HEK293T (cell line): ENCODE measurements at regions not wholly inside any gene's neighbourhood (a gene's known extent, or its start where the extent isn't known, plus 50 kb on each side); places are given as distances from the start of the nearest gene placed in this dataset.

Source experiments
- CTCF ChIA-PET: fragments of 350-600 bp; formaldehyde crosslinking; extraction: SDS; loops from one replicate; lab custom pipeline; 2021; ENCODE audit warnings: antibody characterized with exemption, inconsistent platforms; lab: Yijun Ruan, JAX
- POLR2A ChIA-PET: fragments of 350-600 bp; formaldehyde crosslinking; extraction: SDS; loops from one replicate; lab custom pipeline; 2020; ENCODE audit warnings: antibody characterized with exemption, inconsistent platforms; lab: Yijun Ruan, JAX
- DNase-seq: peaks from one replicate; pipeline ENCODE4 v3.0.0; 2012; ENCODE audit warnings: mixed read lengths; ENCODE audit errors: extremely low spot score
- ARNT ChIP-seq: fragments of 450-650 bp; IDR thresholded peaks from 2 replicates; pipeline ENCODE4 v1.6.1; 2017; ENCODE audit warnings: mild to moderate bottlenecking
- BHLHE40 ChIP-seq: fragments of 450-650 bp; IDR thresholded peaks from 2 replicates; pipeline ENCODE4 v1.6.1; 2016; ENCODE audit warnings: mild to moderate bottlenecking, moderate library complexity, borderline replicate concordance
- CTBP1 ChIP-seq: fragments of 450-650 bp; IDR thresholded peaks from 2 replicates; pipeline ENCODE4 v1.6.1; 2016; ENCODE audit warnings: borderline replicate concordance
- ELF4 ChIP-seq: fragments of 450-650 bp; IDR thresholded peaks from 2 replicates; pipeline ENCODE4 v1.6.1; 2017; ENCODE audit warnings: antibody characterized with exemption
- FOXA1 ChIP-seq: fragments of 450-650 bp; IDR thresholded peaks from 2 replicates; pipeline ENCODE4 v1.6.1; 2016; ENCODE audit warnings: mild to moderate bottlenecking
- FOXK2 ChIP-seq: fragments of 450-650 bp; IDR thresholded peaks from 2 replicates; pipeline ENCODE4 v1.6.1; 2016; ENCODE audit warnings: mild to moderate bottlenecking
- FOXM1 ChIP-seq: fragments of 450-650 bp; IDR thresholded peaks from 2 replicates; pipeline ENCODE4 v1.6.1; 2017; ENCODE audit warnings: mild to moderate bottlenecking, borderline replicate concordance
- HDGF ChIP-seq: fragments of 450-650 bp; IDR thresholded peaks from 2 replicates; pipeline ENCODE4 v1.6.1; 2017; ENCODE audit warnings: antibody characterized with exemption, borderline replicate concordance
- L3MBTL2 ChIP-seq: fragments of 450-650 bp; conservative IDR thresholded peaks from 2 replicates; pipeline ENCODE4 v1.6.1; 2016; ENCODE audit warnings: mild to moderate bottlenecking
- LEF1 ChIP-seq: fragments of 450-650 bp; IDR thresholded peaks from 2 replicates; pipeline ENCODE4 v1.6.1; 2017; ENCODE audit warnings: mild to moderate bottlenecking, borderline replicate concordance
- NFRKB ChIP-seq: fragments of 450-650 bp; IDR thresholded peaks from 2 replicates; pipeline ENCODE4 v1.6.1; 2016; ENCODE audit warnings: mild to moderate bottlenecking, moderate library complexity
- SP1 ChIP-seq: fragments of 450-650 bp; IDR thresholded peaks from 2 replicates; pipeline ENCODE4 v1.6.1; 2017
- SUZ12 ChIP-seq: fragments of 450-650 bp; IDR thresholded peaks from 2 replicates; pipeline ENCODE4 v1.6.1; 2016; ENCODE audit warnings: mild to moderate bottlenecking
- TARDBP ChIP-seq: fragments of 450-650 bp; IDR thresholded peaks from 2 replicates; pipeline ENCODE4 v1.6.1; 2016
- ZNF384 ChIP-seq: fragments of 450-650 bp; IDR thresholded peaks from 2 replicates; pipeline ENCODE4 v1.6.1; 2016
- TF ChIP-seq, protein P1 (sequence below): fragments of 450-650 bp; IDR thresholded peaks from 2 replicates; pipeline ENCODE4 v1.6.1; 2016

DNA sequence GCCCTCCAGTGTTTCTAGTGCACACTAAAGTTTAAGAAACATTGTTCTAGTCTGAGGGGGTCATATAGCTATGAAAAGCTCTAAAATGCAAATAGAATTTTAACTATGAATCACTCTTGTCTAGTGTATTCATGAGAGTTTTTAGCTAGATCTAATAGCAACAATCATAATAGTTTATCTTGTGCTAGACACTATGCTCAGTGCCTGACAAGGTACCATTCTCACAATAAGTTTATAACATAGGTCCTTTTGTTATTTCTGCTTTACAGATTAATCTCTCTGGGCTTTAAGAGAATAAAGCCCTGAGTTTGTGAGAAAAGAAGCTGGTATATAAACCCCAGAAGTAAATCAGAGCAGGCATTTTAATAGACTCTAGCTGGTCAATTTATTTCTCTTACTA lies 2120.7 kb downstream of the MAT2B start:
- ChIA-PET POLR2A (no interaction called here), CTCF (no interaction called here)
- TF ChIP-seq FOXM1 (no peak), L3MBTL2 (no peak), HDGF (no peak), BHLHE40 (no peak), TARDBP (no peak), SP1 (no peak), LEF1 (no peak), FOXA1 (no peak), ELF4 (no peak), SUZ12 (no peak), ARNT (no peak), ZNF384 (no peak), NFRKB (no peak), FOXK2 (no peak), CTBP1 (no peak)
- TF ChIP-seq, protein P1, sequence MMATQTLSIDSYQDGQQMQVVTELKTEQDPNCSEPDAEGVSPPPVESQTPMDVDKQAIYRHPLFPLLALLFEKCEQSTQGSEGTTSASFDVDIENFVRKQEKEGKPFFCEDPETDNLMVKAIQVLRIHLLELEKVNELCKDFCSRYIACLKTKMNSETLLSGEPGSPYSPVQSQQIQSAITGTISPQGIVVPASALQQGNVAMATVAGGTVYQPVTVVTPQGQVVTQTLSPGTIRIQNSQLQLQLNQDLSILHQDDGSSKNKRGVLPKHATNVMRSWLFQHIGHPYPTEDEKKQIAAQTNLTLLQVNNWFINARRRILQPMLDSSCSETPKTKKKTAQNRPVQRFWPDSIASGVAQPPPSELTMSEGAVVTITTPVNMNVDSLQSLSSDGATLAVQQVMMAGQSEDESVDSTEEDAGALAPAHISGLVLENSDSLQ = no peak
- DNase-seq = no peak

DNA sequence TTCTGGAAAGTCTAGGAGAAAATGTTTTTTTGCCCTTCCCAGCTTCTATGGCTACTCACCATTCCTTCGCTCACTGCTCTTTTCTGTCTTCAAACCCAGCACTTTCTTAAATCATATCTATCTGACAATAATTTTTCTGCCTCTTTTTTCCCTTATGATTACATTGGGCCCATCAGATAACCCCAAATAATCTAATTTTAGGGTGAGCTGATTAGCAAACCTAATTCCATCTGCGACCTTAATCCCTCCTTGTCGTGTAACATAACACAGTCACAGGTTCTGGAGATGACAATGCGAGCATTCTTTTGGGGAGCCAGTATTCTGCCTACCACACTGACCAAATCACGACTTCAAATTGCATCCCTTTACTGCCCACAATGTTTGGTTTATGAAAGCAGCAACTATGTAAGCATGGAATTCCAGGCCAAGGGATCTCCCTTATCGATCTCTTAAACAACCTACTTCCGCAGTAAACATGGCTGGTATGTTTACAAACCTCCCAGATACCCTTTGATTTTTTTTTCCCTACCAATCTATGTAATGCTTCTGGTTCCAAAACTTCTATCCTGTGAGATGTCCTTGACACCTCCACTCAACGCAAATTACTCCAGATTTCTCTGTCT lies 2122.2 kb downstream of the MAT2B start:
- DNase-seq = no peak
- no peak for TF ChIP-seq ELF4
- TF ChIP-seq ARNT = no peak
- no peak for TF ChIP-seq FOXA1
- no peak for TF ChIP-seq NFRKB
- no peak for TF ChIP-seq SUZ12
- no peak for TF ChIP-seq FOXK2
- no peak for TF ChIP-seq ZNF384
- CTCF ChIA-PET = no interaction called here
- POLR2A ChIA-PET = no interaction called here

DNA sequence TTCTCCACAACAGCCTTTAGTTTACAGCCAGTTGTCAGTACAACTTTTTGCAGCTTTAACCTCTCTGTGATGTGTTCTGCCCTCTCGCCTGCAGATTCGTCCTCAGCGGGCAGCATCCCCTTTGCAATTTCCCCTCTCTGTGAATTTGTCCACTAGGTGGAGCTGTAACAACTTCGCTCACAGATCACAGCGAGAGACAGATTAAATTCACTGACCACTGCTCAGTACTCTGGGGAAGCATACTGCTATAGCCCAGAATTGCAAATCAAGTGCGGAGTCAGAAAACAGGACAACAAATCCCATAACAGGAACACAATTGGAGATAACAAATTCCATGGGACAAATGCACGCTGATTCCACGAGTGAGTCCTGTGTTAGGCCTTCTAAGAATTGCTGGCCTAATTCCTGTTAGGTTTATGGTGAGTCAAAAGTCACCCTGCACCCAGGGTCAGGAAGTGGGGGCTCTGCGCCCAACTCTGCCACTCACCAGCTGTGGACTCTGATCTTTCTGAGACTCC lies 2124.9 kb downstream of the MAT2B start:
- POLR2A ChIA-PET = no interaction called here
- peak; percentile 61 for DNase-seq
- CTCF ChIA-PET = interaction anchor here (1.1 to 1.6 kb wide), 2 partner anchors 9 to 12 kb away, joined by 3 to 5 read pairs; no protein-coding TSS in a partner anchor
- TF ChIP-seq NFRKB (no peak), ARNT (no peak), SP1 (no peak), FOXM1 (no peak), CTBP1 (no peak), TARDBP (no peak), BHLHE40 (no peak), ZNF384 (no peak), ELF4 (no peak), L3MBTL2 (no peak), HDGF (no peak), SUZ12 (no peak), LEF1 (no peak), FOXK2 (no peak), FOXA1 (no peak)
- TF ChIP-seq, protein P1 = no peak

DNA sequence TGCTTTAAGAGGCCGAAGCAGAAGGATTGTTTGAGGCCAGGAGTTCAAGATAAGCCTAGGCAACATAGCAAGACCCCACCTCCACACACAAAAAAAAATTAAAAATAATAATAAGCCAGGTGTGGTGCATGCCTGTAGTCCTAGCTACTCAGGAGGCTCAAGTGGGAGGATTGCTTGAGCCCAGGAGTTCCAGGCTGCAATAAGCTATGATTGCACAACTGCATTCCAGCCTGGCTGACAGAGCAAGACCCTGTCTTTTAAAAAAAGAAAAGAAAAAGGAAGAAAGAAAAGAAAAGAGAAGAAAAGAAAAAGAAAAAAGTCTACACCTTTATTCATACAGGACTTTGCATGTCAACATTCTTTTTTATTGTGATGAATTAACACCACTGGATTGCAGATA lies 2125.8 kb downstream of the MAT2B start:
- ChIA-PET CTCF (no interaction called here), POLR2A (no interaction called here)
- DNase-seq = no peak
- TF ChIP-seq L3MBTL2 (no peak), NFRKB (no peak)

DNA sequence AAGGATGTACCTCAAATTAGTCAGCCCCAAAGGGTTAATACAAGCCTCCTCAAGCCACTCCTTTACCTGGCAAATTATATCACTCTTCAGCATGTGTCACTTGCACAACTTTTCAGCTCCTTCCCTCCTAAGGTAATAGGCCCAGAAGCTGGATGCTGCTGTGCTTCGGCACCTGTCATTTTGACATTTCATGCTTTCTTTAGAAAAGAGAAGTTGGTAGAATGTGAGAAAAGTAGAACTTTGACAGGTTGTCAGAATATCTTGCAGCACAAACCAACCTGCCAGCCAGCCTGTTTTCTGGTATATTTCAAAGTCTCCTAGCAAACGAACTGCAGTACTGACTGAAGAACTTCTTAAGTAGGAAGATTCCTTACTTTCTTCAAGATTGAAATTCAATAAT lies 2136.9 kb downstream of the MAT2B start:
- no peak for TF ChIP-seq SUZ12
- TF ChIP-seq NFRKB = no peak
- no peak for TF ChIP-seq BHLHE40
- no peak for TF ChIP-seq CTBP1
- no peak for TF ChIP-seq LEF1
- no peak for TF ChIP-seq HDGF
- no peak for TF ChIP-seq ELF4
- no peak for TF ChIP-seq FOXK2
- CTCF ChIA-PET = interaction anchor here (1.3 kb wide), 1 partner anchor 12 kb away, joined by 3 read pairs; no protein-coding TSS in a partner anchor
- DNase-seq = no peak
- POLR2A ChIA-PET = no interaction called here

DNA sequence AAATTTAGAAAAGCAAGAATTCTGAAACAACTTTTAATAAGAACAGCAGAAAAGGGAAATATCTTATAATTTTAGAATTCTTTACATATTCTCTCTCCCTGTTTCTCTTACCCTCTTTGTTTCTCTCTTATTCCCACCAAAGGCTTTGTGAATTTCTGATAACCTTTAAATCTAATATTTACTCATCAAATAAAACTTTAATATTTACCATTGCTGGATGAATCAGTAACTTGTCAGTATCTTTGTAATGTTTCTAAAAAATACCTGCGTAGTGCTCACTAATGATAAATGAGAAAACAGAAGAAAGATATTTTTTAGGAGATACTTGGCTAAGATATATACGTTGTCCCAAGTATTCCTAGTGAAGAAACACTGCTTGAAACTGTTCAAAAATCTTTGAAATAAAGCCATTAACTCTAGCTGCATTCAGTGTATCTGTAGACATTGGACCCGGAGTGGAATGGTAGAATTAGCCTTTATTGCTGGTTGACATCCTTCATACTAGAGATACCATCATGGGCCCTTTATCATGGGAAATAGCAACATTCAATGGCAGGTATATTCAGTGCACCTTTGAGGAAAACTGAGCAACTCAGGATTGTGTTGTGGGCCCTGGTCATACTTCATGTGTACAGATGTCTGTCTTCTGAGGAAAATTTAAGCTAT lies 2160.4 kb downstream of the MAT2B start:
- TF ChIP-seq SUZ12 (no peak), SP1 (no peak), BHLHE40 (no peak), NFRKB (no peak), L3MBTL2 (no peak)
- DNase-seq = no peak
- ChIA-PET POLR2A (no interaction called here), CTCF (no interaction called here)

DNA sequence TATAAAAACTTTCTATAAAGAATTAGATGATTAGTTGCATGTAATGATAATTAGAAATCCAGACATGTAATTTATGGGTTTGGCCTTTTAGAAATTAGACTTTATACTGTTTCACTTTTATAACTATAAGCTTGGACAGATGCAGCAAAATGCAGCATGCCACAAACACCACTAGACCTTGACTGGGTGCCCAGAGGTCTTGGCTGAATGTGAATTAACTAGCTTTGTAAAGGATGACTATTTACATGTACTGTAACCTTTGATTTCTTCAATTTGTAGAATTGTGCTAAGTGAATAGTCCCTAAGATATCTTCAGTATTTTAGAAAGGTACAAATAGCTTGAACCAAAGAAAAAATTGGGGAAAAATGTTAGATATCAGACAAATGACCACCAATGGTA lies 2168.1 kb downstream of the MAT2B start:
- ChIA-PET POLR2A (no interaction called here), CTCF (no interaction called here)
- DNase-seq = no peak
- TF ChIP-seq NFRKB (no peak), SUZ12 (no peak), ARNT (no peak), SP1 (no peak), LEF1 (no peak), FOXM1 (no peak), FOXK2 (no peak)
